ENCODE measurements at regions not wholly inside any gene's neighbourhood (a gene's known extent, or its start where the extent isn't known, plus 50 kb on each side); places are given as distances from the start of the nearest gene placed in this dataset.
A peak's percentile ranks its signal among the peaks of the same experiment; 100 is the strongest.

DNA sequence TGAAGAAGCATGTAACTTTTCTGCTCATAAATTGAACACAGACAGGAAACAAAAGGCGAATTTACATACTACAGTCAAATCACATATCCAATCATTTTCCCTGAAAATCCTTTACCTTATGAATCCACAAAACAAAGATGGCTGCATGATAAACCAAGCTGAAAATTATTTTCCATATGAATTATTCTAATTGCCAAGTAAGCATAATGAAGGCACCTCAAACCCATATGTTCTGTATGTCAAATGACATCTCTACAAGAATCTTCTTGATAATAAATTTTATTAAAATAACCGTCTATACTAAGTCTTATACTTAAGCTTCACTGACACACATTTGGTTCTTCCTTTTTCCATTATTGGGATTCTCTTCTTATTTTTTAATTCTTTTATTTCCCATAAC lies 1242.6 kb downstream of the CNTNAP5 start:
- H2AFZ ChIP-seq (ENCODE audit: low read length): no peak overlapping the region
- DNase-seq (ENCODE audit: low spot score): no peak
- WGBS (ENCODE audit: low lambda C conversion rate): 3% methylated on average over 2 of the region's 2 CpGs
- no peak overlapping the region for H3K9ac ChIP-seq (ENCODE audit: insufficient read depth, low read depth, low read length)
- H3K79me2 ChIP-seq (ENCODE audit: insufficient read depth, low read length): no peaks in the 10 kb centered on the region
- H3K4me3 ChIP-seq (replicated peaks in 1 of 3; ENCODE audit: insufficient read depth in 1 of 3, low read depth in 2 of 3, low read length in 3 of 3): no peak overlapping the region
- in situ Hi-C loops (cut with HindIII; ENCODE audit: extremely low pct_ligation_motif_present, low pct_unique_long_range_greater_than_20kb): no loop called here
- no peak for TF ChIP-seq ZNF232 (CRISPR knock-in tag; IDR thresholded peaks at IDR 0.05; ENCODE audit: borderline replicate concordance)
- TF ChIP-seq BCL6 (CRISPR knock-in tag; IDR thresholded peaks at IDR 0.05): no peak
- peak; percentile 53 to 68 for TF ChIP-seq MAFK (conservative IDR thresholded peaks at IDR 0.05 in 1 of 2, IDR thresholded peaks at IDR 0.05 in 1 of 2; ENCODE audit: low read length in 2 of 2)
- TF ChIP-seq, protein P1, sequence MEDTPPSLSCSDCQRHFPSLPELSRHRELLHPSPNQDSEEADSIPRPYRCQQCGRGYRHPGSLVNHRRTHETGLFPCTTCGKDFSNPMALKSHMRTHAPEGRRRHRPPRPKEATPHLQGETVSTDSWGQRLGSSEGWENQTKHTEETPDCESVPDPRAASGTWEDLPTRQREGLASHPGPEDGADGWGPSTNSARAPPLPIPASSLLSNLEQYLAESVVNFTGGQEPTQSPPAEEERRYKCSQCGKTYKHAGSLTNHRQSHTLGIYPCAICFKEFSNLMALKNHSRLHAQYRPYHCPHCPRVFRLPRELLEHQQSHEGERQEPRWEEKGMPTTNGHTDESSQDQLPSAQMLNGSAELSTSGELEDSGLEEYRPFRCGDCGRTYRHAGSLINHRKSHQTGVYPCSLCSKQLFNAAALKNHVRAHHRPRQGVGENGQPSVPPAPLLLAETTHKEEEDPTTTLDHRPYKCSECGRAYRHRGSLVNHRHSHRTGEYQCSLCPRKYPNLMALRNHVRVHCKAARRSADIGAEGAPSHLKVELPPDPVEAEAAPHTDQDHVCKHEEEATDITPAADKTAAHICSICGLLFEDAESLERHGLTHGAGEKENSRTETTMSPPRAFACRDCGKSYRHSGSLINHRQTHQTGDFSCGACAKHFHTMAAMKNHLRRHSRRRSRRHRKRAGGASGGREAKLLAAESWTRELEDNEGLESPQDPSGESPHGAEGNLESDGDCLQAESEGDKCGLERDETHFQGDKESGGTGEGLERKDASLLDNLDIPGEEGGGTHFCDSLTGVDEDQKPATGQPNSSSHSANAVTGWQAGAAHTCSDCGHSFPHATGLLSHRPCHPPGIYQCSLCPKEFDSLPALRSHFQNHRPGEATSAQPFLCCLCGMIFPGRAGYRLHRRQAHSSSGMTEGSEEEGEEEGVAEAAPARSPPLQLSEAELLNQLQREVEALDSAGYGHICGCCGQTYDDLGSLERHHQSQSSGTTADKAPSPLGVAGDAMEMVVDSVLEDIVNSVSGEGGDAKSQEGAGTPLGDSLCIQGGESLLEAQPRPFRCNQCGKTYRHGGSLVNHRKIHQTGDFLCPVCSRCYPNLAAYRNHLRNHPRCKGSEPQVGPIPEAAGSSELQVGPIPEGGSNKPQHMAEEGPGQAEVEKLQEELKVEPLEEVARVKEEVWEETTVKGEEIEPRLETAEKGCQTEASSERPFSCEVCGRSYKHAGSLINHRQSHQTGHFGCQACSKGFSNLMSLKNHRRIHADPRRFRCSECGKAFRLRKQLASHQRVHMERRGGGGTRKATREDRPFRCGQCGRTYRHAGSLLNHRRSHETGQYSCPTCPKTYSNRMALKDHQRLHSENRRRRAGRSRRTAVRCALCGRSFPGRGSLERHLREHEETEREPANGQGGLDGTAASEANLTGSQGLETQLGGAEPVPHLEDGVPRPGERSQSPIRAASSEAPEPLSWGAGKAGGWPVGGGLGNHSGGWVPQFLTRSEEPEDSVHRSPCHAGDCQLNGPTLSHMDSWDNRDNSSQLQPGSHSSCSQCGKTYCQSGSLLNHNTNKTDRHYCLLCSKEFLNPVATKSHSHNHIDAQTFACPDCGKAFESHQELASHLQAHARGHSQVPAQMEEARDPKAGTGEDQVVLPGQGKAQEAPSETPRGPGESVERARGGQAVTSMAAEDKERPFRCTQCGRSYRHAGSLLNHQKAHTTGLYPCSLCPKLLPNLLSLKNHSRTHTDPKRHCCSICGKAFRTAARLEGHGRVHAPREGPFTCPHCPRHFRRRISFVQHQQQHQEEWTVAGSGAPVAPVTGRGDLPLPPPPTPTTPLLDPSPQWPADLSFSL (CRISPR knock-in tag; IDR thresholded peaks at IDR 0.05): no peak
- TF ChIP-seq, protein P2, sequence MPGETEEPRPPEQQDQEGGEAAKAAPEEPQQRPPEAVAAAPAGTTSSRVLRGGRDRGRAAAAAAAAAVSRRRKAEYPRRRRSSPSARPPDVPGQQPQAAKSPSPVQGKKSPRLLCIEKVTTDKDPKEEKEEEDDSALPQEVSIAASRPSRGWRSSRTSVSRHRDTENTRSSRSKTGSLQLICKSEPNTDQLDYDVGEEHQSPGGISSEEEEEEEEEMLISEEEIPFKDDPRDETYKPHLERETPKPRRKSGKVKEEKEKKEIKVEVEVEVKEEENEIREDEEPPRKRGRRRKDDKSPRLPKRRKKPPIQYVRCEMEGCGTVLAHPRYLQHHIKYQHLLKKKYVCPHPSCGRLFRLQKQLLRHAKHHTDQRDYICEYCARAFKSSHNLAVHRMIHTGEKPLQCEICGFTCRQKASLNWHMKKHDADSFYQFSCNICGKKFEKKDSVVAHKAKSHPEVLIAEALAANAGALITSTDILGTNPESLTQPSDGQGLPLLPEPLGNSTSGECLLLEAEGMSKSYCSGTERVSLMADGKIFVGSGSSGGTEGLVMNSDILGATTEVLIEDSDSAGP (CRISPR knock-in tag; IDR thresholded peaks at IDR 0.05; ENCODE audit: borderline replicate concordance): no peak
- TF ChIP-seq CREM (IDR thresholded peaks at IDR 0.05): no peak
- no peak for TF ChIP-seq CREM (CRISPR knock-in tag; IDR thresholded peaks at IDR 0.05)
- TF ChIP-seq, protein P3, sequence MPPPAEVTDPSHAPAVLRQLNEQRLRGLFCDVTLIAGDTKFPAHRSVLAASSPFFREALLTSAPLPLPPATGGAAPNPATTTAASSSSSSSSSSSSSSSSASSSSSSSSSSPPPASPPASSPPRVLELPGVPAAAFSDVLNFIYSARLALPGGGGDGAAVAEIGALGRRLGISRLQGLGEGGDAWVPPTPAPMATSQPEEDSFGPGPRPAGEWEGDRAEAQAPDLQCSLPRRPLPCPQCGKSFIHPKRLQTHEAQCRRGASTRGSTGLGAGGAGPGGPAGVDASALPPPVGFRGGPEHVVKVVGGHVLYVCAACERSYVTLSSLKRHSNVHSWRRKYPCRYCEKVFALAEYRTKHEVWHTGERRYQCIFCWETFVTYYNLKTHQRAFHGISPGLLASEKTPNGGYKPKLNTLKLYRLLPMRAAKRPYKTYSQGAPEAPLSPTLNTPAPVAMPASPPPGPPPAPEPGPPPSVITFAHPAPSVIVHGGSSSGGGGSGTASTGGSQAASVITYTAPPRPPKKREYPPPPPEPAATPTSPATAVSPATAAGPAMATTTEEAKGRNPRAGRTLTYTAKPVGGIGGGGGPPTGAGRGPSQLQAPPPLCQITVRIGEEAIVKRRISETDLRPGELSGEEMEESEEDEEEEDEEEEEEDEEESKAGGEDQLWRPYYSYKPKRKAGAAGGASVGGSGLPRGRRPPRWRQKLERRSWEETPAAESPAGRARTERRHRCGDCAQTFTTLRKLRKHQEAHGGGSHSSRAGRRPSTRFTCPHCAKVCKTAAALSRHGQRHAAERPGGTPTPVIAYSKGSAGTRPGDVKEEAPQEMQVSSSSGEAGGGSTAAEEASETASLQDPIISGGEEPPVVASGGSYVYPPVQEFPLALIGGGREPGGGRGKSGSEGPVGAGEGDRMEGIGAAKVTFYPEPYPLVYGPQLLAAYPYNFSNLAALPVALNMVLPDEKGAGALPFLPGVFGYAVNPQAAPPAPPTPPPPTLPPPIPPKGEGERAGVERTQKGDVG (CRISPR knock-in tag; IDR thresholded peaks at IDR 0.05; ENCODE audit: borderline replicate concordance): no peak
- no peak for TF ChIP-seq ZNF101 (CRISPR knock-in tag; IDR thresholded peaks at IDR 0.05; ENCODE audit: borderline replicate concordance, low read depth)
- TF ChIP-seq ZNF335 (CRISPR knock-in tag; IDR thresholded peaks at IDR 0.05): no peak
- no peak overlapping the region for H3K4me2 ChIP-seq (ENCODE audit: low read depth, low read length)
- H3K9me3 ChIP-seq (ENCODE audit: low read length): peaks cover 74% of the 10 kb centered on the region
- no peaks in the 10 kb centered on the region for H3K36me3 ChIP-seq (replicated peaks in 1 of 2; ENCODE audit: control insufficient read depth in 1 of 2, insufficient read depth in 2 of 2, low read length in 2 of 2)
- no peaks in the 10 kb centered on the region for H3K27me3 ChIP-seq (ENCODE audit: control insufficient read depth in 1 of 2, insufficient read depth in 2 of 2, low read length in 2 of 2)
- no TSS peak for BruUV-seq (replicated peaks)
- H3K27ac ChIP-seq (ENCODE audit: extremely low read length, insufficient read depth, low read length): no peak overlapping the region
- no peak for FAIRE-seq
- intact Hi-C loops (cut with micrococcal nuclease; ENCODE audit: unreplicated experiment): no loop called here
- H4K20me1 ChIP-seq (ENCODE audit: insufficient read depth, low read length): no peaks in the 10 kb centered on the region
- ChIA-PET CTCF (ENCODE audit: low intra/inter-chr PET ratio, low total read pairs) (no interaction called here), POLR2A (no interaction called here)
- H3K4me1 ChIP-seq (ENCODE audit: insufficient read depth, low read length): no peaks in the 10 kb centered on the region
- ATAC-seq: no peak

Measured in HepG2 (cell line).